HG03521 (cell line): ENCODE measurements at regions not wholly inside any gene's neighbourhood (a gene's known extent, or its start where the extent isn't known, plus 50 kb on each side); places are given as distances from the start of the nearest gene placed in this dataset.
A peak's percentile ranks its signal among the peaks of the same experiment; 100 is the strongest.
"Not testable (repeated sequence)": the region's sequence is repeated elsewhere in the genome, so short reads cannot be mapped to it uniquely, and the experiment has no call there.

Experiments
- ATAC-seq: cut with Tn5 transposase; IDR thresholded peaks from one replicate; pipeline ENCODE4 v1.9.1; 2021; ENCODE audit warnings: mild to moderate bottlenecking, moderate library complexity; ENCODE audit not compliant: unreplicated experiment

GRCh38 chr4:14152834-14153519, 525.5 kb upstream of the BOD1L1 start:
- ATAC-seq: peak; percentile 60

- ATAC-seq: no peak
These were observed 528.3 kb upstream of the BOD1L1 start for GRCh38 chr4:14155803-14156202.

- no peak for ATAC-seq
These were observed 529.7 kb upstream of the BOD1L1 start for GRCh38 chr4:14157262-14157661.

- ATAC-seq: peak; percentile 100
These were observed 537.8 kb upstream of the BOD1L1 start for GRCh38 chr4:14165222-14165920.

DNA sequence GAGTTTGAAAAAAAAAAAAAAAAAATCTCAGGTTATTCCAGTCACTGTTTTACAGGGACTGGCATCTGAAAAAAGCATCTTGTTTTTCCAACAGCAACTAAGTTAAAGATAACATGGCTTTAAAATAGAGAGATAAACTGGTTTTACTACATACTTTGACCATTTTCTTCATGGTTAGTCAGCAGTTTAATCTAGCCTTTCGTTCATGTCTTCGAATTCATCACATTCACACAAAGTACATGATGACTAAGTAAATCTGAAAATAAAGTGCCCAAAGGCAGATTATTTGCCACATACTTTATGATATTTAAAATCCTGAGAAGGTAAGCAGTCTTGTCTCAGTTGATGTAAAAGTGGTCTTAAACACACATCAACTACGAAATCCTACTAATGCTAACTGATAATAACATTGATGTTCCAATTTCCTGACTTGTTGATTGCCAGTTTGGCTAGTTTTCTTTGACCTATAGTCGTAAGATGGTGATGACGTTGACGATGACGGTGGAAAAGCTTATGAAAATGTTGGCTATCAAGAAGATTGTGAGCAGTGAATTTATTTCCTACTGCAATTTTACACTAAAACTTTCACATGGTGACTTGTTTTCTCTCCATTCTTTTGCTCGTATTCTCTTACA, 540.5 kb upstream of the BOD1L1 start:
- no peak for ATAC-seq

- no peak for ATAC-seq
These were observed 541.4 kb upstream of the BOD1L1 start for GRCh38 chr4:14168919-14169318.

DNA sequence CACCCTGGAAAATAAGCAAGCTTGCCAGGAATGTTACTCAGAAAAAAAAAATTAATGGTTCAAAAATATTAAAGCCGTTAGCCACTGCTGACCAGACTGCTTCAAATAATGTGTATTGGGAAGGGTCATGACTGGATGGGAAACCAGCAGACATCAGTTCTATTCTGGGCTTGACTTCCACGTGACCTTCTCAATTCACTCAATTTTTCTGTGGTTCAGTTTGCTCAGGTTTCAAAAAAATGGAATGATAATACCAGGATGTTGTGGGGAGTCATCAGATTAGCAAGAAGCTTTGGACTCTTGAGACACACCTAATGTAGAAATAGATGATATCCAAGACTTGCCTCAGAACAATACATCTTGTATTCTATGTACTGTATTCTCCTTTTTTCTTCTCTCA, 541.9 kb upstream of the BOD1L1 start:
- no peak for ATAC-seq

DNA sequence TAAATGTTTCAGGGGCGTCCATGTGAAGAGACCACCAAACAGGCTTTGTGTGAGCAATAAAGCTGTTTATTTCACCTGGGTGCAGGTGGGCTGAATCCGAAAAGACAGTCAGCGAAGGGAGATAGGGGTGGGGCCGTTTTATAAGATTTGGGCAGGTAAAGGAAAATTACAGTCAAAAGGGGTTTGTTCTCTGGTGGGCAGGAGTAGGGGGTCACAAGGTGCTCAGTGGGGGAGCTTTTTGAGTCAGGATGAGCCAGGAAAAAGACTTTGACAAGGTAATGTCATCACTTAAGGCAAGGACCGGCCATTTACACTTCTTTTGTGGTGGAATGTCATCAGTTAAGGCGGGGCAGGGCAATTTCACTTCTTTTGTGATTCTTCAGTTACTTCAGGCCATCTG, 542.4 kb upstream of the BOD1L1 start:
- not testable (repeated sequence) for ATAC-seq

DNA sequence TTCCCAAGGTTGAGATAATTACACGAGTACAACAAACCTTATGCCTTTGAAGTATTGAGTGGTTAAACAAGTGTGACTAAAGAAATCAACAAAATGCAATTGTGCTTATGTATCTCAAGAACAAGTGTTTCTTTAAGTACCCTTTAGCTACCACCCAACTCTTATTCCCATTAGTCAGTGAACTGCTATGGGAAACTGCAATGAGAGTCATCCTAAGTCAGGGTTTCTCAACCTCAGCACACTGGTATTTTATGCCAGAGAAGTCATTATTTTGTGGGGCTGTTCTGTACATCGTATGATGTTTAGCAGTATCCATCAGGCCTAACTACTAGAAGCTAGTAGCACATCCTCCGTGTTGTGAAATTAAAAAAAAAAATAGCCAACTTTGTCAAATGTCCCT, 549.1 kb upstream of the BOD1L1 start:
- no peak for ATAC-seq

- peak; percentile 78 for ATAC-seq
These were observed 550.5 kb upstream of the BOD1L1 start for GRCh38 chr4:14177987-14178386.

GRCh38 chr4:14178421-14178820, 550.9 kb upstream of the BOD1L1 start:
- peak; percentile 48 for ATAC-seq

DNA sequence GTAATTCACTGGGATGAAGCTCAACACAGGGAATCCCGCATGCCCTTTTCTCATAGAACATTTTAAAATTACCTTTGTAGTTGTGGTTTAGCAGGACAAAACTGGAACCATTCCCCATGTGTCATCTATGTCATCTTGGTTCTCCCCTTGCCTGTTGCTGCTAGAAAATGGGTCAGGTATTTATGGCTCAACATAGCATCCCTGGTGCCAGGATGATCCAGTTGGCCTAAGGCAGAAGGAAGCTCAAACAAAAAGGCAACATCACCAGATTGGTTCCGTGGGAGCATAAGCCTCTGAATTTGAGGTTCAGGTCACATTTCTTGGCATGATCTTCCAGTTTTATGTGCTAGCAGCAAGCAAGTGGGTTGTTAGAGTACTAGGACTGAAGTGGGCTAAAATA, 552.6 kb upstream of the BOD1L1 start:
- ATAC-seq: no peak

- ATAC-seq: no peak
These were observed 553.6 kb upstream of the BOD1L1 start for GRCh38 chr4:14180983-14181601.

- ATAC-seq: no peak
These were observed 554.6 kb upstream of the BOD1L1 start for GRCh38 chr4:14182148-14182547.

DNA sequence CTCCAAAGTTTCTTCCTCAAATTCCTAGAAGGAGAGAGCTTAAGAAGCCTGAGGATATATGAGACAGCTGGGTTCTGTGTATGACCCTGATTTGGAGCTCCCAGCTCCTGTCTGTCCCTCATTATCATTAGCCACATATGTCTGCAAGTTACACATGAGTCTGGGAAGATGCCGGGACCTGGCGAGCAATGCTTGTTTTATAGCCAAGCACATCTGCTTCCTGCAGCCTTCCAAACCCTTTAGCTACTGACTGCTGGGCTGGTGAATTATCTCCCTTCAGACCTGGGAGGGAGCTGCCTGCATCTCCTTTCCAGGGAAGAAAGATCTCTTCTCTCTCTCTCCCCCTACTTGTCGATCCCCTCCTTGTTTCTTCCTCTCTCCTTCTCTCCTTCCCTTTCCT, 556.7 kb upstream of the BOD1L1 start:
- ATAC-seq: no peak

DNA sequence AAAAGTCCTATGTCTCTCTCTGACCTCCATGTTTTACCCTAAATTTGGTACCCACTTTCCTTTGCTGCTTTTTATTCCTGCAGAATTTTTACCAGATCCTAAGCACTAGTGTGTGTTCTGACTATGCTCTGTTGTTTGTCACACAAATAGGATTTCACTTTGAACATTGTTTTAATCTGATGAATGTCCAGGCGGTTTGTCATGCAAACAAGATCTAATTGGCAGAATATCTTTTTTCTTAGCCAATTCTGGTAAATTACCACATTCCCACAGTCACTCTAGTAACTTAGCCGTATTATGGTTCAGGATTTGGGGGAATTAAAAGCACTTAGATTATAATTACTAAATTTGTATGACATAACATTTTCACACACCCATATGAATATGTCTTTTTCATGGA, 557.2 kb upstream of the BOD1L1 start:
- ATAC-seq: no peak

GRCh38 chr4:14188214-14188613, 560.7 kb upstream of the BOD1L1 start:
- no peak for ATAC-seq

- no peak for ATAC-seq
These were observed 566.1 kb upstream of the BOD1L1 start for GRCh38 chr4:14193601-14194000.

DNA sequence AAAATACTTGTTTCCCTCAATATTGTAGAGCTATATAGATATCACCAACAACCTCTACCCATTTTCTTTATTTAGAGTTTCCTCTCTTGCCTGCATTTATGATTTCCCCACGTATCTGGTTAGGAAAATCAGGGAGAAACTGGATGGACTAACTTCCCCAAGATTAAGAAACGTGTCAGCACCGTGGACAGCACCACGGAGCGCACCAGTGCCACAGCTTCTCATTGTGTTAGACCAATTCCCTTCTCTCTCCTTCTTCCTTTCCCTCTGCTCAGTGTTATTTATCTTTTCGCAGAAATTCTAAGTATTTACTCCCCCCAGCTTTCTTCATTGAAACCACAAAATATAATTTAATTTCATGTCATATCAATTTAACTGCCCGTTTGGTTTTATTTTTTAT, 568.6 kb upstream of the BOD1L1 start:
- ATAC-seq: no peak

- no peak for ATAC-seq
These were observed 587.7 kb upstream of the BOD1L1 start for GRCh38 chr4:14215116-14215770.

DNA sequence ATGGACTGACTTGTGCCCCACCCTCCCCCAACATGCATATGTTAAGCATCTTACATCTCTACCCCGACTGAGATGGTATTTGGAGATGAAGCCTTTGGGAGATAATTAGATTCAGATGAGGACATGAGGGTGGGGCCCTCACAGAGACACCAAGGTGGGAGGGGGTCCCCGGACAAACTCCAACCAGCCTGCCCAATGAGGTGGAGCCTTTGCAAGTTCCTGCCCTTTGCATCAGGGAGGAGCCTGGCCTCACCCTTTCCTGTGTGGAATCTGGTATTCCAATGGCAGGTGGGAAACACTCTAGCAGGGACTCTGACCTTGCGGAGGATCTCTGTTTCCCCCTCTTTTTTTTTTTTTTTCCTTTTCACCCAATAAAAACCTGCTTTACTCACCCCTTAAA, 589.9 kb upstream of the BOD1L1 start:
- no peak for ATAC-seq
